ENCODE measurements at regions not wholly inside any gene's neighbourhood (a gene's known extent, or its start where the extent isn't known, plus 50 kb on each side); places are given as distances from the start of the nearest gene placed in this dataset.

- no peak for TF ChIP-seq EZH2 (IDR thresholded peaks at IDR 0.05; ENCODE audit: insufficient read depth, poor library complexity, severe bottlenecking)
- TF ChIP-seq EZH2phosphoT487 (IDR thresholded peaks at IDR 0.05; ENCODE audit: insufficient read depth, low read depth): no peak
Observed at GRCh38 chr16:26295625-26296304, 604.0 kb downstream of the HS3ST4 start.
